Vagina (tissue), 2 donors: ENCODE measurements at regions not wholly inside any gene's neighbourhood (a gene's known extent, or its start where the extent isn't known, plus 50 kb on each side); places are given as distances from the start of the nearest gene placed in this dataset.

Experiments used
- POLR2A ChIP-seq, 2 donors: fragments of 450-650 bp; IDR thresholded peaks; one replicate each; pipeline ENCODE4 v1.6.1; 2017; ENCODE audit warnings: antibody characterized with exemption in 2 of 2, mild to moderate bottlenecking in 2 of 2, moderate library complexity in 2 of 2
- TF ChIP-seq, protein P1 (sequence below), 3 experiments: fragments of 450-650 bp in 2 of 3; fragments of 200-600 bp in 1 of 3; sonication (generic) in 1 of 3; IDR thresholded peaks; one replicate each; pipeline ENCODE4 v1.5.1; 2017 to 2019; ENCODE audit warnings: antibody characterized with exemption in 3 of 3, mild to moderate bottlenecking in 2 of 3, moderate library complexity in 2 of 3

DNA sequence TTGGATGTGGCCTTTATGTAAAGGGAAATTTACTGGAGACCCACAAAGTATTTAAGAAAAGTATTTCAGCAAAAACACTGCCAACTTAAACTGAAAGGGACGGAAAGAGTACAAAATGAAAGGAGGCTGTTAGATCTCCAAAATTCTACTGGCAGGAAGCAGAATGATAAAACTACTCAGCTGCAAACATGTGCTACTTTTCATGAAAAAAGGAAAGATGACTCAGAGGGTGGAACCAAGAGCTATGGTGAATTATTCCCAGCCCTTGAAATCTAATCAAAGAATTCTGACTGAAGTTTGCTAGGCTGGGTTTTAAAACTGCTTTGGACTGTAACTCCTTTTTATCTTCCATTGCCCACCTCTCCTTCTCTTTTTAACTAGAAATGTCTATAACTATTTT is 58.6 kb upstream of the ZBED3 start:
- TF ChIP-seq, protein P1, sequence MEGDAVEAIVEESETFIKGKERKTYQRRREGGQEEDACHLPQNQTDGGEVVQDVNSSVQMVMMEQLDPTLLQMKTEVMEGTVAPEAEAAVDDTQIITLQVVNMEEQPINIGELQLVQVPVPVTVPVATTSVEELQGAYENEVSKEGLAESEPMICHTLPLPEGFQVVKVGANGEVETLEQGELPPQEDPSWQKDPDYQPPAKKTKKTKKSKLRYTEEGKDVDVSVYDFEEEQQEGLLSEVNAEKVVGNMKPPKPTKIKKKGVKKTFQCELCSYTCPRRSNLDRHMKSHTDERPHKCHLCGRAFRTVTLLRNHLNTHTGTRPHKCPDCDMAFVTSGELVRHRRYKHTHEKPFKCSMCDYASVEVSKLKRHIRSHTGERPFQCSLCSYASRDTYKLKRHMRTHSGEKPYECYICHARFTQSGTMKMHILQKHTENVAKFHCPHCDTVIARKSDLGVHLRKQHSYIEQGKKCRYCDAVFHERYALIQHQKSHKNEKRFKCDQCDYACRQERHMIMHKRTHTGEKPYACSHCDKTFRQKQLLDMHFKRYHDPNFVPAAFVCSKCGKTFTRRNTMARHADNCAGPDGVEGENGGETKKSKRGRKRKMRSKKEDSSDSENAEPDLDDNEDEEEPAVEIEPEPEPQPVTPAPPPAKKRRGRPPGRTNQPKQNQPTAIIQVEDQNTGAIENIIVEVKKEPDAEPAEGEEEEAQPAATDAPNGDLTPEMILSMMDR (IDR thresholded peaks at IDR 0.05), result no peak
- TF ChIP-seq POLR2A (IDR thresholded peaks at IDR 0.05), result no peak
